GM23338 (cell line): ENCODE measurements at regions not wholly inside any gene's neighbourhood (a gene's known extent, or its start where the extent isn't known, plus 50 kb on each side); places are given as distances from the start of the nearest gene placed in this dataset.

Experiments
- CREB1 ChIP-seq: fragments of 250-450 bp; sonication (Bioruptor Pico); IDR thresholded peaks from 2 replicates; pipeline ENCODE4 v1.5.0; 2020; ENCODE audit warnings: low read depth, mild to moderate bottlenecking, moderate library complexity
- ETS1 ChIP-seq: IDR thresholded peaks from 2 replicates; pipeline ENCODE4 v1.6.1; 2016; ENCODE audit warnings: antibody characterized with exemption
- EZH2 ChIP-seq: fragments of 200-600 bp; sonication (generic); IDR thresholded peaks from one replicate; pipeline ENCODE4 v1.8.0; 2017; ENCODE audit warnings: antibody characterized with exemption, mild to moderate bottlenecking, low read depth; ENCODE audit not compliant: unreplicated experiment
- EZH2phosphoT487 ChIP-seq: fragments of 200-600 bp; sonication (generic); IDR thresholded peaks from one replicate; pipeline ENCODE4 v1.8.1; 2018; ENCODE audit warnings: antibody characterized with exemption; ENCODE audit not compliant: unreplicated experiment
- JUNB ChIP-seq: IDR thresholded peaks from one replicate; pipeline ENCODE4 v1.6.1; 2016; ENCODE audit warnings: antibody characterized with exemption; ENCODE audit not compliant: unreplicated experiment
- NANOG ChIP-seq: IDR thresholded peaks from 2 replicates; pipeline ENCODE4 v1.6.1; 2016; ENCODE audit warnings: antibody characterized with exemption, borderline replicate concordance
- POLR2AphosphoS5 ChIP-seq: IDR thresholded peaks from 2 replicates; pipeline ENCODE4 v1.6.1; 2016; ENCODE audit warnings: antibody characterized with exemption, low read depth
- ZNF114 ChIP-seq: fragments of 250-450 bp; sonication (Bioruptor Pico); IDR thresholded peaks from 2 replicates; pipeline ENCODE4 v1.5.0; 2020; ENCODE audit warnings: mild to moderate bottlenecking, moderate library complexity
- TF ChIP-seq, protein P1 (sequence below), 2 experiments: fragments of 200-600 bp in 1 of 2; sonication (generic) in 1 of 2; conservative IDR thresholded peaks; 2 replicates each; pipeline versions ENCODE4 v1.5.1 to v1.6.1; 2016 to 2017; ENCODE audit warnings: antibody characterized with exemption in 2 of 2, low read depth in 2 of 2, mild to moderate bottlenecking in 2 of 2, moderate library complexity in 1 of 2
- TF ChIP-seq, protein P2 (sequence below): IDR thresholded peaks from one replicate; pipeline ENCODE4 v1.6.1; 2018; ENCODE audit warnings: antibody characterized with exemption; ENCODE audit not compliant: unreplicated experiment
- TF ChIP-seq, protein P3 (sequence below): fragments of 250-450 bp; sonication (Bioruptor Pico); IDR thresholded peaks from 2 replicates; pipeline ENCODE4 v1.5.0; 2020; ENCODE audit warnings: mild to moderate bottlenecking, moderate library complexity

- TF ChIP-seq, protein P1, sequence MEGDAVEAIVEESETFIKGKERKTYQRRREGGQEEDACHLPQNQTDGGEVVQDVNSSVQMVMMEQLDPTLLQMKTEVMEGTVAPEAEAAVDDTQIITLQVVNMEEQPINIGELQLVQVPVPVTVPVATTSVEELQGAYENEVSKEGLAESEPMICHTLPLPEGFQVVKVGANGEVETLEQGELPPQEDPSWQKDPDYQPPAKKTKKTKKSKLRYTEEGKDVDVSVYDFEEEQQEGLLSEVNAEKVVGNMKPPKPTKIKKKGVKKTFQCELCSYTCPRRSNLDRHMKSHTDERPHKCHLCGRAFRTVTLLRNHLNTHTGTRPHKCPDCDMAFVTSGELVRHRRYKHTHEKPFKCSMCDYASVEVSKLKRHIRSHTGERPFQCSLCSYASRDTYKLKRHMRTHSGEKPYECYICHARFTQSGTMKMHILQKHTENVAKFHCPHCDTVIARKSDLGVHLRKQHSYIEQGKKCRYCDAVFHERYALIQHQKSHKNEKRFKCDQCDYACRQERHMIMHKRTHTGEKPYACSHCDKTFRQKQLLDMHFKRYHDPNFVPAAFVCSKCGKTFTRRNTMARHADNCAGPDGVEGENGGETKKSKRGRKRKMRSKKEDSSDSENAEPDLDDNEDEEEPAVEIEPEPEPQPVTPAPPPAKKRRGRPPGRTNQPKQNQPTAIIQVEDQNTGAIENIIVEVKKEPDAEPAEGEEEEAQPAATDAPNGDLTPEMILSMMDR (conservative IDR thresholded peaks at IDR 0.05; ENCODE audit: low read depth in 2 of 2), result no peak
- TF ChIP-seq POLR2AphosphoS5 (no peak), EZH2 (no peak), CREB1 (CRISPR knock-in tag) (no peak), EZH2phosphoT487 (no peak), NANOG (no peak), ZNF114 (CRISPR knock-in tag) (no peak), ETS1 (no peak), JUNB (no peak)
- TF ChIP-seq, protein P2, sequence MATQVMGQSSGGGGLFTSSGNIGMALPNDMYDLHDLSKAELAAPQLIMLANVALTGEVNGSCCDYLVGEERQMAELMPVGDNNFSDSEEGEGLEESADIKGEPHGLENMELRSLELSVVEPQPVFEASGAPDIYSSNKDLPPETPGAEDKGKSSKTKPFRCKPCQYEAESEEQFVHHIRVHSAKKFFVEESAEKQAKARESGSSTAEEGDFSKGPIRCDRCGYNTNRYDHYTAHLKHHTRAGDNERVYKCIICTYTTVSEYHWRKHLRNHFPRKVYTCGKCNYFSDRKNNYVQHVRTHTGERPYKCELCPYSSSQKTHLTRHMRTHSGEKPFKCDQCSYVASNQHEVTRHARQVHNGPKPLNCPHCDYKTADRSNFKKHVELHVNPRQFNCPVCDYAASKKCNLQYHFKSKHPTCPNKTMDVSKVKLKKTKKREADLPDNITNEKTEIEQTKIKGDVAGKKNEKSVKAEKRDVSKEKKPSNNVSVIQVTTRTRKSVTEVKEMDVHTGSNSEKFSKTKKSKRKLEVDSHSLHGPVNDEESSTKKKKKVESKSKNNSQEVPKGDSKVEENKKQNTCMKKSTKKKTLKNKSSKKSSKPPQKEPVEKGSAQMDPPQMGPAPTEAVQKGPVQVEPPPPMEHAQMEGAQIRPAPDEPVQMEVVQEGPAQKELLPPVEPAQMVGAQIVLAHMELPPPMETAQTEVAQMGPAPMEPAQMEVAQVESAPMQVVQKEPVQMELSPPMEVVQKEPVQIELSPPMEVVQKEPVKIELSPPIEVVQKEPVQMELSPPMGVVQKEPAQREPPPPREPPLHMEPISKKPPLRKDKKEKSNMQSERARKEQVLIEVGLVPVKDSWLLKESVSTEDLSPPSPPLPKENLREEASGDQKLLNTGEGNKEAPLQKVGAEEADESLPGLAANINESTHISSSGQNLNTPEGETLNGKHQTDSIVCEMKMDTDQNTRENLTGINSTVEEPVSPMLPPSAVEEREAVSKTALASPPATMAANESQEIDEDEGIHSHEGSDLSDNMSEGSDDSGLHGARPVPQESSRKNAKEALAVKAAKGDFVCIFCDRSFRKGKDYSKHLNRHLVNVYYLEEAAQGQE, result no peak
- TF ChIP-seq, protein P3, sequence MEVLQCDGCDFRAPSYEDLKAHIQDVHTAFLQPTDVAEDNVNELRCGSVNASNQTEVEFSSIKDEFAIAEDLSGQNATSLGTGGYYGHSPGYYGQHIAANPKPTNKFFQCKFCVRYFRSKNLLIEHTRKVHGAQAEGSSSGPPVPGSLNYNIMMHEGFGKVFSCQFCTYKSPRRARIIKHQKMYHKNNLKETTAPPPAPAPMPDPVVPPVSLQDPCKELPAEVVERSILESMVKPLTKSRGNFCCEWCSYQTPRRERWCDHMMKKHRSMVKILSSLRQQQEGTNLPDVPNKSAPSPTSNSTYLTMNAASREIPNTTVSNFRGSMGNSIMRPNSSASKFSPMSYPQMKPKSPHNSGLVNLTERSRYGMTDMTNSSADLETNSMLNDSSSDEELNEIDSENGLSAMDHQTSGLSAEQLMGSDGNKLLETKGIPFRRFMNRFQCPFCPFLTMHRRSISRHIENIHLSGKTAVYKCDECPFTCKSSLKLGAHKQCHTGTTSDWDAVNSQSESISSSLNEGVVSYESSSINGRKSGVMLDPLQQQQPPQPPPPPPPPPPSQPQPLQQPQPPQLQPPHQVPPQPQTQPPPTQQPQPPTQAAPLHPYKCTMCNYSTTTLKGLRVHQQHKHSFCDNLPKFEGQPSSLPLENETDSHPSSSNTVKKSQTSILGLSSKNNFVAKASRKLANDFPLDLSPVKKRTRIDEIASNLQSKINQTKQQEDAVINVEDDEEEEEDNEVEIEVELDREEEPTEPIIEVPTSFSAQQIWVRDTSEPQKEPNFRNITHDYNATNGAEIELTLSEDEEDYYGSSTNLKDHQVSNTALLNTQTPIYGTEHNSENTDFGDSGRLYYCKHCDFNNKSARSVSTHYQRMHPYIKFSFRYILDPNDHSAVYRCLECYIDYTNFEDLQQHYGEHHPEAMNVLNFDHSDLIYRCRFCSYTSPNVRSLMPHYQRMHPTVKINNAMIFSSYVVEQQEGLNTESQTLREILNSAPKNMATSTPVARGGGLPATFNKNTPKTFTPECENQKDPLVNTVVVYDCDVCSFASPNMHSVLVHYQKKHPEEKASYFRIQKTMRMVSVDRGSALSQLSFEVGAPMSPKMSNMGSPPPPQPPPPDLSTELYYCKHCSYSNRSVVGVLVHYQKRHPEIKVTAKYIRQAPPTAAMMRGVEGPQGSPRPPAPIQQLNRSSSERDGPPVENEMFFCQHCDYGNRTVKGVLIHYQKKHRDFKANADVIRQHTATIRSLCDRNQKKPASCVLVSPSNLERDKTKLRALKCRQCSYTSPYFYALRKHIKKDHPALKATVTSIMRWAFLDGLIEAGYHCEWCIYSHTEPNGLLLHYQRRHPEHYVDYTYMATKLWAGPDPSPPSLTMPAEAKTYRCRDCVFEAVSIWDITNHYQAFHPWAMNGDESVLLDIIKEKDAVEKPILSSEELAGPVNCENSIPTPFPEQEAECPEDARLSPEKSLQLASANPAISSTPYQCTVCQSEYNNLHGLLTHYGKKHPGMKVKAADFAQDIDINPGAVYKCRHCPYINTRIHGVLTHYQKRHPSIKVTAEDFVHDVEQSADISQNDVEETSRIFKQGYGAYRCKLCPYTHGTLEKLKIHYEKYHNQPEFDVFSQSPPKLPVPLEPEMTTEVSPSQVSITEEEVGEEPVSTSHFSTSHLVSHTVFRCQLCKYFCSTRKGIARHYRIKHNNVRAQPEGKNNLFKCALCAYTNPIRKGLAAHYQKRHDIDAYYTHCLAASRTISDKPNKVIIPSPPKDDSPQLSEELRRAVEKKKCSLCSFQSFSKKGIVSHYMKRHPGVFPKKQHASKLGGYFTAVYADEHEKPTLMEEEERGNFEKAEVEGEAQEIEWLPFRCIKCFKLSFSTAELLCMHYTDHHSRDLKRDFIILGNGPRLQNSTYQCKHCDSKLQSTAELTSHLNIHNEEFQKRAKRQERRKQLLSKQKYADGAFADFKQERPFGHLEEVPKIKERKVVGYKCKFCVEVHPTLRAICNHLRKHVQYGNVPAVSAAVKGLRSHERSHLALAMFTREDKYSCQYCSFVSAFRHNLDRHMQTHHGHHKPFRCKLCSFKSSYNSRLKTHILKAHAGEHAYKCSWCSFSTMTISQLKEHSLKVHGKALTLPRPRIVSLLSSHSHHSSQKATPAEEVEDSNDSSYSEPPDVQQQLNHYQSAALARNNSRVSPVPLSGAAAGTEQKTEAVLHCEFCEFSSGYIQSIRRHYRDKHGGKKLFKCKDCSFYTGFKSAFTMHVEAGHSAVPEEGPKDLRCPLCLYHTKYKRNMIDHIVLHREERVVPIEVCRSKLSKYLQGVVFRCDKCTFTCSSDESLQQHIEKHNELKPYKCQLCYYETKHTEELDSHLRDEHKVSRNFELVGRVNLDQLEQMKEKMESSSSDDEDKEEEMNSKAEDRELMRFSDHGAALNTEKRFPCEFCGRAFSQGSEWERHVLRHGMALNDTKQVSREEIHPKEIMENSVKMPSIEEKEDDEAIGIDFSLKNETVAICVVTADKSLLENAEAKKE (CRISPR knock-in tag), result no peak
Observed at GRCh38 chr4:188328966-188329365, 189.7 kb downstream of the TRIML1 start.
